BLaER1 treated with 17β-estradiol and CSF1 and Interleukin-3, amounts not matched to agents 10 nM and 100 nM (cell line): ENCODE measurements at regions not wholly inside any gene's neighbourhood (a gene's known extent, or its start where the extent isn't known, plus 50 kb on each side); places are given as distances from the start of the nearest gene placed in this dataset.
"Not testable (repeated sequence)": the region's sequence is repeated elsewhere in the genome, so short reads cannot be mapped to it uniquely, and the experiment has no call there.

Experiments used
- H3K27ac ChIP-seq, 11 experiments: shearing (Covaris generic); formaldehyde crosslinking; 2 replicates each; pipeline ENCODE4 v1.8.1; 2022
- H3K27me3 ChIP-seq, 11 experiments: shearing (Covaris generic); formaldehyde crosslinking; 2 replicates each; pipeline ENCODE4 v1.8.1; 2022
- H3K36me3 ChIP-seq, 11 experiments: shearing (Covaris generic); formaldehyde crosslinking; 2 replicates each; pipeline ENCODE4 v1.8.1; 2022
- H3K4me1 ChIP-seq, 10 experiments: shearing (Covaris generic); formaldehyde crosslinking; 2 replicates each; pipeline ENCODE4 v1.8.1; 2022
- H3K4me2 ChIP-seq, 11 experiments: shearing (Covaris generic); formaldehyde crosslinking; 2 replicates each; pipeline ENCODE4 v1.8.1; 2022
- H3K4me3 ChIP-seq, 10 experiments: shearing (Covaris generic); formaldehyde crosslinking; 2 replicates each; pipeline ENCODE4 v1.8.1; 2022
- H3K9ac ChIP-seq, 11 experiments: shearing (Covaris generic); formaldehyde crosslinking; 2 replicates each; pipeline ENCODE4 v1.8.1; 2022
- H3K9me3 ChIP-seq, 11 experiments: shearing (Covaris generic); formaldehyde crosslinking; replicated peaks in 1 of 11; 2 replicates each; pipeline ENCODE4 v1.8.1; 2022
- H4K20me1 ChIP-seq, 11 experiments: shearing (Covaris generic); formaldehyde crosslinking; 2 replicates each; pipeline ENCODE4 v1.8.1; 2022
- Cebpa-rat ChIP-seq, 11 experiments: shearing (Covaris generic); IDR thresholded peaks; 2 replicates each; pipeline ENCODE4 v1.8.1; 2022

- Histone ChIP-seq H3K4me3 (no peak overlapping the region), H3K9me3 (peaks cover 0 to 8% (median 0%) of the 10 kb centered on the region in 11 experiments; a peak in 3 of 22 replicates)
- no peak for TF ChIP-seq Cebpa-rat (IDR thresholded peaks at IDR 0.05)
These were observed 261.4 kb downstream of the TTC8 start for GRCh38 chr14:89085737-89086382.

GRCh38 chr14:89088530-89088929 is 264.1 kb downstream of the TTC8 start:
- no peak for TF ChIP-seq Cebpa-rat (IDR thresholded peaks at IDR 0.05)
- no peak overlapping the region for H3K4me3 ChIP-seq
- no peaks in the 10 kb centered on the region for H3K36me3 ChIP-seq
- peaks cover 0 to 3% (median 0%) of the 10 kb centered on the region in 10 experiments; a peak in 2 of 20 replicates for H3K4me1 ChIP-seq
- H3K4me2 ChIP-seq, result no peak overlapping the region
- H3K9me3 ChIP-seq, result peaks cover 0 to 9% (median 4%) of the 10 kb centered on the region in 11 experiments; a peak in 6 of 22 replicates
- H3K9ac ChIP-seq, result no peak overlapping the region
- H3K27ac ChIP-seq, result no peak overlapping the region
- no peaks in the 10 kb centered on the region for H3K27me3 ChIP-seq
- no peaks in the 10 kb centered on the region for H4K20me1 ChIP-seq

More at GRCh38 chr14:89085737-89086382, 261.4 kb downstream of the TTC8 start:
- H3K27me3 ChIP-seq, result no peaks in the 10 kb centered on the region
- no peak overlapping the region for H3K4me2 ChIP-seq
- no peak overlapping the region for H3K9ac ChIP-seq
- no peak overlapping the region for H3K27ac ChIP-seq
- H3K4me1 ChIP-seq, result peaks cover 0 to 3% (median 0%) of the 10 kb centered on the region in 10 experiments; a peak in 2 of 20 replicates
- H4K20me1 ChIP-seq, result no peaks in the 10 kb centered on the region
- H3K36me3 ChIP-seq, result no peaks in the 10 kb centered on the region

- no peaks in the 10 kb centered on the region for H4K20me1 ChIP-seq
- H3K9ac ChIP-seq, result no peak overlapping the region
- H3K4me2 ChIP-seq, result no peak overlapping the region
- no peaks in the 10 kb centered on the region for H3K36me3 ChIP-seq
- no peak overlapping the region for H3K27ac ChIP-seq
- TF ChIP-seq Cebpa-rat (IDR thresholded peaks at IDR 0.05), result no peak
- no peak overlapping the region for H3K4me3 ChIP-seq
- peaks cover 0 to 9% (median 4%) of the 10 kb centered on the region in 11 experiments; a peak in 6 of 22 replicates for H3K9me3 ChIP-seq
- H3K4me1 ChIP-seq, result peaks cover 0 to 3% (median 0%) of the 10 kb centered on the region in 10 experiments; a peak in 2 of 20 replicates
- H3K27me3 ChIP-seq, result no peaks in the 10 kb centered on the region
These were observed 264.9 kb downstream of the TTC8 start for GRCh38 chr14:89089330-89089729.

DNA sequence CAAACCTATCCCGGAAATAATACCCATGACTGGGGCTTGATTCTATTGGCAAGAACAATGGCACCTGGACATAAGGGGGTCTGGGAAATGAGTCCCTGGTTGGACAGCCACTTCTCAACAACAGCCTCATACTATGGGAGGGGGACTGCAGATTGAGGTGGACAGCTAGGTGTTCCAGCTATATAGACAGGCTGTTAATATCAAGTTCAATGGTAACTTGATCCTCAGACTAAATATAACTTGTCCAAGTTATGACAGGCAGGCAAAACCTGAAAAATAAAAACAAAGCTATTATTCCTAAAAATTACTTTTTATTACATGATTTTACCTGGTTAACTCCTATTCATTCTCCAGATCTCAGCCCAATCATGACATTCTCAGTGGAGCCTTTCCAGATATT is 267.3 kb downstream of the TTC8 start:
- no peaks in the 10 kb centered on the region for H3K27me3 ChIP-seq
- peaks cover 0 to 9% (median 4%) of the 10 kb centered on the region in 11 experiments; a peak in 6 of 22 replicates for H3K9me3 ChIP-seq
- H3K4me1 ChIP-seq, result peaks cover 0 to 3% (median 0%) of the 10 kb centered on the region in 10 experiments; a peak in 2 of 20 replicates
- H3K4me3 ChIP-seq, result no peak overlapping the region
- no peaks in the 10 kb centered on the region for H3K36me3 ChIP-seq
- H3K9ac ChIP-seq, result no peak overlapping the region
- no peaks in the 10 kb centered on the region for H4K20me1 ChIP-seq
- no peak overlapping the region for H3K27ac ChIP-seq
- H3K4me2 ChIP-seq, result no peak overlapping the region
- TF ChIP-seq Cebpa-rat (IDR thresholded peaks at IDR 0.05), result no peak

- Histone ChIP-seq H3K9me3 (peaks cover 0 to 9% (median 4%) of the 10 kb centered on the region in 11 experiments; a peak in 6 of 22 replicates), H4K20me1 (no peaks in the 10 kb centered on the region), H3K9ac (no peak overlapping the region), H3K4me2 (no peak overlapping the region), H3K4me1 (peaks cover 0 to 3% (median 0%) of the 10 kb centered on the region in 10 experiments; a peak in 2 of 20 replicates), H3K27me3 (no peaks in the 10 kb centered on the region), H3K27ac (no peak overlapping the region), H3K4me3 (no peak overlapping the region), H3K36me3 (no peaks in the 10 kb centered on the region)
- no peak for TF ChIP-seq Cebpa-rat (IDR thresholded peaks at IDR 0.05)
These were observed 268.8 kb downstream of the TTC8 start for GRCh38 chr14:89093083-89093730.

DNA sequence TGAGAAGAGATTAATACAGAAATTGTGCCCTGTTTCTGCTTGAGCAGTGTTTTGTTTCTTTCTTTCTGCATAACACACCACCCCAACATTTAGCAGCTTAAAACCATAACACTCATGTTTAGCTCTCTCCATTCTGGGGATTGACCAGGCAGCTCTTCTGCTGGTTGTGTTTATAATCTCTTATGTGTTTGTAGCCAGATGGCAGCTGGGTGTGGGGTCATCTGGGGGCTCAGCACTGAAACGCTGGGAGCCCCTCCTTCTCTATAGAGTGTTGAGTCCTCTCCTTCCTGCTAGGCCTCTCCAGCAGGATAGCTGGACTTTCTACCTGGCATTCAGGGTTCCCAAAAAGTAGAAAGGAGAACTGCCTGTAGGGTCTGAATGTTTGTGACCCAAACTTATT is 270.6 kb downstream of the TTC8 start:
- no peak for TF ChIP-seq Cebpa-rat (IDR thresholded peaks at IDR 0.05)
- no peak overlapping the region for H3K4me2 ChIP-seq
- H3K27ac ChIP-seq, result no peak overlapping the region
- no peak overlapping the region for H3K9ac ChIP-seq
- H3K4me3 ChIP-seq, result no peak overlapping the region
- no peaks in the 10 kb centered on the region for H3K36me3 ChIP-seq
- peaks cover 0 to 3% (median 0%) of the 10 kb centered on the region in 10 experiments; a peak in 2 of 20 replicates for H3K4me1 ChIP-seq
- peaks cover 0 to 10% (median 4%) of the 10 kb centered on the region in 11 experiments; a peak in 9 of 22 replicates for H3K9me3 ChIP-seq
- no peaks in the 10 kb centered on the region for H4K20me1 ChIP-seq
- H3K27me3 ChIP-seq, result no peaks in the 10 kb centered on the region

GRCh38 chr14:89096946-89097345 is 272.5 kb downstream of the TTC8 start:
- no peaks in the 10 kb centered on the region for H3K4me1 ChIP-seq
- H3K27ac ChIP-seq, result no peak overlapping the region
- H4K20me1 ChIP-seq, result no peaks in the 10 kb centered on the region
- no peaks in the 10 kb centered on the region for H3K36me3 ChIP-seq
- TF ChIP-seq Cebpa-rat (IDR thresholded peaks at IDR 0.05), result no peak
- H3K27me3 ChIP-seq, result no peaks in the 10 kb centered on the region
- H3K9me3 ChIP-seq, result peaks cover 0 to 13% (median 5%) of the 10 kb centered on the region in 11 experiments; a peak in 9 of 22 replicates
- H3K4me2 ChIP-seq, result no peak overlapping the region
- no peak overlapping the region for H3K9ac ChIP-seq
- H3K4me3 ChIP-seq, result no peak overlapping the region

DNA sequence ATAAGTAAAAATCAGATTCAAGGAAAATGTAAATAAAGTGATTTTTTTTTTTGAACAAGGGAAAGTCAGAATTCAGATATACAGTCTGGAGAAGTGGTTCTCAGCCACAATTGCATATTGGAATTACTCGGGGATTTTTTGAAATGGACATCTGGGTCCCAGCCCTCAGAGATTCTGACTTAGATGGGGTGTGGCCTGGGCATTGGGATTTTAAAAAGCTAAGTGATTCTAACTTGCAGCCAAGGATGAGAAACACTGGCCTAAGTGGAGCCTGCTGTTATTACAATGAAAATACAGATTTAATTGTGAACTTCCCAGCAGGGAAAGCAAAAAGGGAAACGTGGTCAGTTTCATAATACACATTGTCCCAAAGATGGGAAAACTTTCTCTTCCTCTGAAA is 273.8 kb downstream of the TTC8 start:
- Histone ChIP-seq H3K4me1 (no peaks in the 10 kb centered on the region), H3K9ac (no peak overlapping the region), H3K4me2 (no peak overlapping the region), H3K27me3 (no peaks in the 10 kb centered on the region), H3K36me3 (no peaks in the 10 kb centered on the region), H4K20me1 (no peaks in the 10 kb centered on the region), H3K4me3 (no peak overlapping the region), H3K9me3 (peaks cover 0 to 5% (median 0%) of the 10 kb centered on the region in 11 experiments; a peak in 4 of 22 replicates), H3K27ac (no peak overlapping the region)
- TF ChIP-seq Cebpa-rat (IDR thresholded peaks at IDR 0.05), result no peak

DNA sequence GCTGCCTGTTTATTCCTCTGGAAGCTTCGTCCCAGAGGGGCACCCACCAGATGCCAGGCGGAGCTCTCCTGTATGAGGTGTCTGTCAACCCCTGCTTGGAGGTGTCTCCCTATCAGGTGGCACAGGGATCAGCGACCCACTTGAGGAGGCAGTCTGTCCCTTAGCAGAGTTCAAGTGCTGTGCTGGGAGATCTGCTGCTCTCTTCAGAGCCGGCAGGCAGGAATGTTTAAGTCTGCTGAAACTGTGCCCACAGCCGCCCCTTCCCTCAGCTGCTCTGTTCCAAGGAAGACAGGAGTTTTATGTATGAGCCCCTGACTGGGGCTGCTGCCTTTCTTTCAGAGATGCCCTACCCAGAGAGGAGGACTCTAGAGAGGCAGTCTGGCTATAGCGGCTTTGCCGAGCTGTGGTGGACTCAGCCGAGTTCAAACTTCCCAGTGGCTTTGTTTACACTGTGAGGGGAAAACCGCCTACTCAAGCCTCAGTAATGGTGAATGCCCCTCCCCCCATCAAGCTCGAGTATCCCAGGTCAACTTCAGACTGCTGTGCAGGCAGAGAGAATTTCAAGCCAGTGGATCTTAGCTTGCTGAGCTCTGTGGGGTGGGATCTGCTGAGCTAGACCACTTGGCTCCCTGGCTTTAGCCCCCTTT is 279.8 kb downstream of the TTC8 start:
- H3K9ac ChIP-seq, result not testable (repeated sequence)

DNA sequence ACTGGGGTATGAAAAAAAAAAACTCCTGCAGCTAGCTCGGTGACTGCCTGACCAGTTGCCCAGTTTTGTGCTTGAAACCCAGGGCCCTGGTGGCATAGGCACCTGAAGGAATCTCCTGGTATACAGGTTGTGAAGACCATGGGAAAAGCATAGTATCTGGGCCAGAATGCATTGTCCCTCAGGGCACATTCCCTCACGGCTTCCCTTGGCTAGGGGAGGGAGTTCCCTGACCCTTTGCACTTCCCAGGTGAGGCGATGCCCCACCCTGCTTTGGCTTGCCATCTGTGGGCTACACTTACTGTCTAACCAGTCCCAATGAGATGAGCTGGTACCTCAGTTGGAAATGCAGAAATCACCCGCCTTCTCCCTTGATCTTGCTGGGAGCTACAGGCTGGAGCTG is 280.4 kb downstream of the TTC8 start:
- H3K9ac ChIP-seq, H3K36me3 ChIP-seq, H3K4me2 ChIP-seq, H3K27ac ChIP-seq, H3K4me3 ChIP-seq, H3K27me3 ChIP-seq, H4K20me1 ChIP-seq: not testable (repeated sequence)
- Histone ChIP-seq H3K4me1 (peaks cover 0 to 16% (median 10%) of the 10 kb centered on the region in 10 experiments; a peak in 13 of 20 replicates), H3K9me3 (peaks cover 3 to 26% (median 16%) of the 10 kb centered on the region in 11 experiments; a peak in 12 of 22 replicates)

More for the DNA sequence above, 279.8 kb downstream of the TTC8 start:
- not testable (repeated sequence) for H3K27me3 ChIP-seq, H3K36me3 ChIP-seq, H3K4me2 ChIP-seq, H3K27ac ChIP-seq, H3K4me3 ChIP-seq, H4K20me1 ChIP-seq
- Histone ChIP-seq H3K4me1 (peaks cover 0 to 16% (median 10%) of the 10 kb centered on the region in 10 experiments; a peak in 13 of 20 replicates), H3K9me3 (peaks cover 3 to 26% (median 16%) of the 10 kb centered on the region in 11 experiments; a peak in 12 of 22 replicates)
